A673 (cell line): ENCODE measurements at regions not wholly inside any gene's neighbourhood (a gene's known extent, or its start where the extent isn't known, plus 50 kb on each side); places are given as distances from the start of the nearest gene placed in this dataset.

ENCODE experiments used
- EZH2 ChIP-seq: fragments of 200-600 bp; sonication (generic); IDR thresholded peaks from 2 replicates; pipeline ENCODE4 v1.6.1; 2017; ENCODE audit warnings: borderline replicate concordance, low read depth, mild to moderate bottlenecking, mixed read lengths, antibody characterized with exemption, low read length; ENCODE audit not compliant: poor library complexity, severe bottlenecking
- TF ChIP-seq, protein P1 (sequence below): fragments of 300-800, 200-600 bp; sonication (generic); conservative IDR thresholded peaks from 2 replicates; pipeline ENCODE4 v1.5.1; 2017; ENCODE audit warnings: low read depth, mild to moderate bottlenecking, antibody characterized with exemption, low read length, moderate library complexity, mixed read lengths

DNA sequence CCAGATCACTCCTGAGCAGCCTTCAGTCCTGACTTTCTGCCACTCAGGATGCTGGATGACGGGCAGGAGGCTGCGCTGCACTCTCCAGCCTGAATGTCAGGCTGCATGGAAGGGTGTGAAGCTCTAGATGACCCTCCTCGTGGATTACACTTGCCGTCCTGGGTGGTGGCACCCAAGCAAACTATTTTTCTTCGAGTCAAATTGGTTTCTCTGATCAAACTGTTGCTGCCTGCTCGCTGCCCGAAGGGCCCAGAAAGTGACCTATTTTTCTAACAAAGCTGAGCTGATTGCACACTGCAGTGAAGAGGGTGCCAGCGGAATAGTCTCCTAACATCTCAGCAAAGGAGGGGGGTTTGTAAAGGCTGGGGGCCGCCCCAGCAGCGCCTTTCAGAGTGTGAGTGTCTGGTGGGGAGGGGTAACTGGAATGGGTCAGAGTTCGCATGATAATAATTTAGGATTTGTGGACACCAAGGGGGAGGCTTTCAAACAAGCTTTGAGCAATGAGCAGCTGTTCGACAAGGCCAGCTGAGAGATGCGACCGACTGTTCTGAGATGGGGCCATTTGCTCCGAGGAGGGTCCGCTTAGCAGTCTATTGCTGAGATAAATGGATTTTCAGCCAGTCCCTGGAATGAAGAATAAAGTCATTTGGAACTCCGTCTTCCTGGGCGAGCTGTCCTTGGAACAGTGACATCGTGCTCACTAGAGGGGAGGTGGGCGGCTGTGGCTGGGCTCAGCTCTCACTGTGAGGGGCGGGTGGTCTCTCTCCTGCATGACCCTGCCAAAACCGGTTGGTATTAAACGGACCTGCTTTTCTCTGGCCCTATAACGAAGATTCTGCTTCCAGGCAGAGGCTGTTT lies 537.6 kb downstream of the BRD1 start:
- TF ChIP-seq, protein P1, sequence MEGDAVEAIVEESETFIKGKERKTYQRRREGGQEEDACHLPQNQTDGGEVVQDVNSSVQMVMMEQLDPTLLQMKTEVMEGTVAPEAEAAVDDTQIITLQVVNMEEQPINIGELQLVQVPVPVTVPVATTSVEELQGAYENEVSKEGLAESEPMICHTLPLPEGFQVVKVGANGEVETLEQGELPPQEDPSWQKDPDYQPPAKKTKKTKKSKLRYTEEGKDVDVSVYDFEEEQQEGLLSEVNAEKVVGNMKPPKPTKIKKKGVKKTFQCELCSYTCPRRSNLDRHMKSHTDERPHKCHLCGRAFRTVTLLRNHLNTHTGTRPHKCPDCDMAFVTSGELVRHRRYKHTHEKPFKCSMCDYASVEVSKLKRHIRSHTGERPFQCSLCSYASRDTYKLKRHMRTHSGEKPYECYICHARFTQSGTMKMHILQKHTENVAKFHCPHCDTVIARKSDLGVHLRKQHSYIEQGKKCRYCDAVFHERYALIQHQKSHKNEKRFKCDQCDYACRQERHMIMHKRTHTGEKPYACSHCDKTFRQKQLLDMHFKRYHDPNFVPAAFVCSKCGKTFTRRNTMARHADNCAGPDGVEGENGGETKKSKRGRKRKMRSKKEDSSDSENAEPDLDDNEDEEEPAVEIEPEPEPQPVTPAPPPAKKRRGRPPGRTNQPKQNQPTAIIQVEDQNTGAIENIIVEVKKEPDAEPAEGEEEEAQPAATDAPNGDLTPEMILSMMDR, result no peak
- no peak for TF ChIP-seq EZH2
